OCI-LY3 (cell line): ENCODE measurements at regions not wholly inside any gene's neighbourhood (a gene's known extent, or its start where the extent isn't known, plus 50 kb on each side); places are given as distances from the start of the nearest gene placed in this dataset.

Source experiments
- EZH2phosphoT487 ChIP-seq: fragments of 200-600 bp; shearing (Covaris generic); IDR thresholded peaks from 2 replicates; pipeline ENCODE4 v1.6.1; 2018; ENCODE audit warnings: antibody characterized with exemption, mixed run types, low read depth
- TF ChIP-seq, protein P1 (sequence below): fragments of 200-600, 300-600 bp; sonication (generic); IDR thresholded peaks from 2 replicates; pipeline ENCODE4 v1.5.1; 2014; ENCODE audit warnings: antibody characterized with exemption, low read length, low read depth

DNA sequence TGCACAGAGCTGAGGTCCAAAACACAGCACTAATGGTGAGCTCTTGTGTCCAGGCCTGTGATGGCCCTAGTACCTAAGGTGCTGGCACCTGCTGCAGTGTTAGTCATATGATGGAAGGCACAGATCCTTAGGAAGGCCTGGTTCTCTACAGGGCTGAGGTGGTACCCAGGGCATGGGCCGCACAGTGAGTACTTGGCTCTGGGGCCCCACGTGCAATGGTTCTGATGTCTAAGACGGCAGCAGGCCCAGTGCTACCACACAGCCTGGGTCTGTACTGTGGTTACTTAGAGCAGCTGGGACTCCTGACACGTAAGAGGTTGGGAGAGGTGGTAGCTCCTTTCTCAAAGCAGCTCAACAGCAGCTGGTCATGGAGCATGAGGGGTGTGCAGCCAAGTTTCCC, 70.6 kb upstream of the MAGI2 start:
- TF ChIP-seq, protein P1, sequence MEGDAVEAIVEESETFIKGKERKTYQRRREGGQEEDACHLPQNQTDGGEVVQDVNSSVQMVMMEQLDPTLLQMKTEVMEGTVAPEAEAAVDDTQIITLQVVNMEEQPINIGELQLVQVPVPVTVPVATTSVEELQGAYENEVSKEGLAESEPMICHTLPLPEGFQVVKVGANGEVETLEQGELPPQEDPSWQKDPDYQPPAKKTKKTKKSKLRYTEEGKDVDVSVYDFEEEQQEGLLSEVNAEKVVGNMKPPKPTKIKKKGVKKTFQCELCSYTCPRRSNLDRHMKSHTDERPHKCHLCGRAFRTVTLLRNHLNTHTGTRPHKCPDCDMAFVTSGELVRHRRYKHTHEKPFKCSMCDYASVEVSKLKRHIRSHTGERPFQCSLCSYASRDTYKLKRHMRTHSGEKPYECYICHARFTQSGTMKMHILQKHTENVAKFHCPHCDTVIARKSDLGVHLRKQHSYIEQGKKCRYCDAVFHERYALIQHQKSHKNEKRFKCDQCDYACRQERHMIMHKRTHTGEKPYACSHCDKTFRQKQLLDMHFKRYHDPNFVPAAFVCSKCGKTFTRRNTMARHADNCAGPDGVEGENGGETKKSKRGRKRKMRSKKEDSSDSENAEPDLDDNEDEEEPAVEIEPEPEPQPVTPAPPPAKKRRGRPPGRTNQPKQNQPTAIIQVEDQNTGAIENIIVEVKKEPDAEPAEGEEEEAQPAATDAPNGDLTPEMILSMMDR, result no peak
- no peak for TF ChIP-seq EZH2phosphoT487
